ENCODE measurements at regions not wholly inside any gene's neighbourhood (a gene's known extent, or its start where the extent isn't known, plus 50 kb on each side); places are given as distances from the start of the nearest gene placed in this dataset.
A peak's percentile ranks its signal among the peaks of the same experiment; 100 is the strongest.

DNA sequence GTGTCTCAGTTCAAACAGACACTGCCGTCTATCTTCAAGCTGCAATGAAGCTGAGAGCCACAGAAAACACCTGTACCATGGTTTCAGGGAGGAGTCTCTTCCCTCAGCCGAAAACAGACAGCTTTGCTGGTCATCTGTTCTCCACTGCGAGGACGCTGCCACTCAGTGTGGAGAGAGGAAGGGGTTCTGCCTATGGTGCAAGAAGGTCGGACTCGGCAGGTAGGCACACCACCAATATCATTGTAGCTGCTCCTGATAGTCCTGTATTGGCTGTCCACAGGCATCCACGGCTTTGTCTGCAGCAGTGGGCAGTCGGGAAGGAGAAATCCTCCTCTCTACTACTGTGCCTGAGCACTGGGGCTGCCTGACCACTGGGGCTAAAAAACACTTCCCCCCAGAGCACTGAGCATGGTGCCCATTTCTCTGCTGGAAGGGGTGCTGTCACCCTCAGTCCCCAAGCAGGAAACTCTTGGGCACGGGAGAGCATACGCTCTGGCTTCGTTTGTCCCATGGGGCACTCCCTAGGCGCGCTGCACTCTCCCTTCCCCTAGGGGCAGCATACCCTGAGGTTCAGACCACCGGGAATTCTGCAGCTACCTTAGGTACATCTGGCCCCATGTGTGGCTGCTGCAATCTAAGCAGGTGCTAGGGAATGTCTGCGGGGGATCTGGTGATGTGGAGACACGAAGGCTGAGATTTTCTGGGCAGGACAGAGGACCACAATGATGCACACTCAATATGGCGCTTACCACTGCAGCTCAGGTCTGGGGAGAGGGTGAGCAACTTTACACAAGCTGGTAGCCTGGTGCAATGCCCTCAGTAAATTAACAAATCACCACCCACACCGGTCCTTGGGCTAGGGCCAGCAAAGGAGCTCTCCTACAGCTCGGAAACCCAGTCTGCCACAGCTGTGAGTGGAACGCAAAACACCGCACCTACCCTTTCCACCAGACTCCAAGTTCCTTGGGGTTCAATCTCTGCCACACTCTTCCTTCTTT is 880.9 kb upstream of the SEMA6A start:
- TF ChIP-seq POLR2A (IDR thresholded peaks at IDR 0.05), result no peak
- TF ChIP-seq, protein P1, sequence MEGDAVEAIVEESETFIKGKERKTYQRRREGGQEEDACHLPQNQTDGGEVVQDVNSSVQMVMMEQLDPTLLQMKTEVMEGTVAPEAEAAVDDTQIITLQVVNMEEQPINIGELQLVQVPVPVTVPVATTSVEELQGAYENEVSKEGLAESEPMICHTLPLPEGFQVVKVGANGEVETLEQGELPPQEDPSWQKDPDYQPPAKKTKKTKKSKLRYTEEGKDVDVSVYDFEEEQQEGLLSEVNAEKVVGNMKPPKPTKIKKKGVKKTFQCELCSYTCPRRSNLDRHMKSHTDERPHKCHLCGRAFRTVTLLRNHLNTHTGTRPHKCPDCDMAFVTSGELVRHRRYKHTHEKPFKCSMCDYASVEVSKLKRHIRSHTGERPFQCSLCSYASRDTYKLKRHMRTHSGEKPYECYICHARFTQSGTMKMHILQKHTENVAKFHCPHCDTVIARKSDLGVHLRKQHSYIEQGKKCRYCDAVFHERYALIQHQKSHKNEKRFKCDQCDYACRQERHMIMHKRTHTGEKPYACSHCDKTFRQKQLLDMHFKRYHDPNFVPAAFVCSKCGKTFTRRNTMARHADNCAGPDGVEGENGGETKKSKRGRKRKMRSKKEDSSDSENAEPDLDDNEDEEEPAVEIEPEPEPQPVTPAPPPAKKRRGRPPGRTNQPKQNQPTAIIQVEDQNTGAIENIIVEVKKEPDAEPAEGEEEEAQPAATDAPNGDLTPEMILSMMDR (IDR thresholded peaks at IDR 0.05), result peak in 4 of 6 experiments; percentile 20 to 69 (median 58)

All from thyroid gland (tissue), 4 donors.